ENCODE measurements at regions not wholly inside any gene's neighbourhood (a gene's known extent, or its start where the extent isn't known, plus 50 kb on each side); places are given as distances from the start of the nearest gene placed in this dataset.
"Not testable (repeated sequence)": the region's sequence is repeated elsewhere in the genome, so short reads cannot be mapped to it uniquely, and the experiment has no call there.

DNA sequence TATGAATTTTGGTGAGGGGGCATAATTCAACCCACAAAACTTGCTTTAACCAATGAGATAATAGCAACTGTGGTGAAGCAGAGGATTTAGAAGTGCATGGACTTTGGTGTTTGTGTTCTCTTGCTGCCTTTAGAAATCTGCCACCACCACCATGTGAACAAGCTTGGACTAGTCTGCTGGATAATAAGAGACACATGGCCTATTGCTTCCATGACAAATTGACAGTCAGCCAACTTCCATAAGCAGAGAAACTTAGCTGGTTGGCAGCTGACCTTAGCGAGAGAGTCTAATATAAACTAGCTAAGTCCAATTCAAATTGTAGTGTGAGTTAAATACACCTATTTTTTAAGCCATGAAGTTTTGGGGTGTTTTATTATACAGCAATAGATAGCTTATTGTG lies 482.1 kb upstream of the ANO5 start:
- no peak overlapping the region for H3K4me3 ChIP-seq (ENCODE audit: low read depth, low read length)
- TF ChIP-seq, protein P1, sequence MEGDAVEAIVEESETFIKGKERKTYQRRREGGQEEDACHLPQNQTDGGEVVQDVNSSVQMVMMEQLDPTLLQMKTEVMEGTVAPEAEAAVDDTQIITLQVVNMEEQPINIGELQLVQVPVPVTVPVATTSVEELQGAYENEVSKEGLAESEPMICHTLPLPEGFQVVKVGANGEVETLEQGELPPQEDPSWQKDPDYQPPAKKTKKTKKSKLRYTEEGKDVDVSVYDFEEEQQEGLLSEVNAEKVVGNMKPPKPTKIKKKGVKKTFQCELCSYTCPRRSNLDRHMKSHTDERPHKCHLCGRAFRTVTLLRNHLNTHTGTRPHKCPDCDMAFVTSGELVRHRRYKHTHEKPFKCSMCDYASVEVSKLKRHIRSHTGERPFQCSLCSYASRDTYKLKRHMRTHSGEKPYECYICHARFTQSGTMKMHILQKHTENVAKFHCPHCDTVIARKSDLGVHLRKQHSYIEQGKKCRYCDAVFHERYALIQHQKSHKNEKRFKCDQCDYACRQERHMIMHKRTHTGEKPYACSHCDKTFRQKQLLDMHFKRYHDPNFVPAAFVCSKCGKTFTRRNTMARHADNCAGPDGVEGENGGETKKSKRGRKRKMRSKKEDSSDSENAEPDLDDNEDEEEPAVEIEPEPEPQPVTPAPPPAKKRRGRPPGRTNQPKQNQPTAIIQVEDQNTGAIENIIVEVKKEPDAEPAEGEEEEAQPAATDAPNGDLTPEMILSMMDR (IDR thresholded peaks at IDR 0.05; ENCODE audit: low read depth, low read length, missing control alignments), result no peak
- DNase-seq (ENCODE audit: low read depth), result no peak

DNA sequence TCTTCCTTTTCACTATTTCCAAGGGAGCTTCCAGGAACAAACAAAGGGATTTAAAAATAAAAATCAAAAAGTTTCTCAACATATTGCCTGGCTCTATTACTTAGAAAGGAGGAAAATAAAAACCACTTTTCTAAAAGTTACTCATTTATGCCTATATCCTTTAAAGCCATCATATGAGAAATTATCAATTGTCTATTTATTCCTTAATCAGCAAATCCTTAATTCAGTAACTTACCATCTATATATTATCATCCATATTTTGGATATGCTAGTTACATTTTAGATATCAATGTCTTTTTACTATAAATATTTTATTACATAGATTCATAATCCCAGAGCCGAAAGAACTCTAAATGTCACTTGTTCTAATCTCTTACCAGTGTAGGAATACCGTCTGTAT lies 481.5 kb upstream of the ANO5 start:
- TF ChIP-seq, protein P1 (IDR thresholded peaks at IDR 0.05; ENCODE audit: low read depth, low read length, missing control alignments), result no peak
- no peak for DNase-seq (ENCODE audit: low read depth)
- no peak overlapping the region for H3K4me3 ChIP-seq (ENCODE audit: low read depth, low read length)

DNA sequence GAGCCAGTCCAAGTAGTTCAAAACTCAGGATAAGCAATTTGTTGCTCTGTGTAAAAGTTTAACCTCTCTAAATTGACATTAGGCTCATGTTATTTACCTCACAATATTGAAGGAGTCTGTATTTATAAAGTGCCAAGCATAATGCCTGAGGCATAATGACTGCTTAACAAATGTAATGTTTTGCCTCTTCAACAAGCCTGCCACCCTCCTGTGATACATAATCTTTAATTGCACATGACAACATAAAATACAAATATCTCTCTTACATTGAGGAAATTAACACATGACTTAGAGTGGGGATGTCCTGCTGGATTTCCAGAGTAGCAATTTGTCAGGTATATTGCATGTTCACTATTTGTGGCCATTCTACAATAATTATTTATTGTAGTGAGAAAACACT lies 469.2 kb upstream of the ANO5 start:
- TF ChIP-seq, protein P1 (IDR thresholded peaks at IDR 0.05; ENCODE audit: low read depth, low read length, missing control alignments), result no peak
- DNase-seq (ENCODE audit: low read depth), result no peak
- no peak overlapping the region for H3K4me3 ChIP-seq (ENCODE audit: low read depth, low read length)

DNA sequence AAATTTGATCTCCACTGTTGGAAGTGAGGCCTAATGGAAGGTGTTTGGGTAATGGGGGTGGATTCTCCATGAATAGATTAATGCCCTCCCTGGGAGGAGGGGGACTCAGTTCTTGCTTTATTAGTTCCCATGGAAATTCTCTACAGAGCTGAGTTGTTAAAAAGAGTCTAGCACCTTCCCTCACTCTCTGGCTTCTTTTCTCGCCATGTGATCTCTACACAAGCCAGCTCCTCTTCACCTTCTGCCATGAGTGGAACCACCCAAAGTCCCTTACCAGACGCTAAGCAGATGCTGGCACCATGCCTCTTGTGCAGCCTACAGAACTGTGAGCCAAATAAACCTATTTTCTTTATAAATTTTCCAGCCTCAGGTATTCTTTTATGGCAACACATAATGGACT lies 465.8 kb upstream of the ANO5 start:
- no peak overlapping the region for H3K4me3 ChIP-seq (ENCODE audit: low read depth, low read length)
- TF ChIP-seq, protein P1 (IDR thresholded peaks at IDR 0.05; ENCODE audit: low read depth, low read length, missing control alignments), result no peak
- no peak for DNase-seq (ENCODE audit: low read depth)

DNA sequence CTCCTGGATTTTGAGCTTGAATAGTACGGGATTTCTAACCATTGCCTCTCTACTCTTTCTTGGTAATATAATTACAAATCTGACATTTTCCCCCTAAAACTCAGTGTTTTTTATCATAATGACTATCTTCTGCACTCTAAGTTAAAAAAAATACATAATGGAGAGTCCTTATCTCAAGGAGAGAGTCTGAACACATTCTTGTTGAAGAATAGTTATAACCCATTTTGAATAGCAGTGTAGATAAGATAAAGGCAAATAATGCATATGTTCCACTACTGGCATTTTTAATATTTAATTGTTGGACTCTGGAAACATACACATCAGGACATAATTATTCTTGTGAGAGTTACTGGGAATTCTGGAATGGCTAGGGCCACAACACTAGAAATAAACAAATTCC lies 456.5 kb upstream of the ANO5 start:
- no peak for DNase-seq (ENCODE audit: low read depth)
- no peak overlapping the region for H3K4me3 ChIP-seq (ENCODE audit: low read depth, low read length)
- TF ChIP-seq, protein P1 (IDR thresholded peaks at IDR 0.05; ENCODE audit: low read depth, low read length, missing control alignments), result no peak

DNA sequence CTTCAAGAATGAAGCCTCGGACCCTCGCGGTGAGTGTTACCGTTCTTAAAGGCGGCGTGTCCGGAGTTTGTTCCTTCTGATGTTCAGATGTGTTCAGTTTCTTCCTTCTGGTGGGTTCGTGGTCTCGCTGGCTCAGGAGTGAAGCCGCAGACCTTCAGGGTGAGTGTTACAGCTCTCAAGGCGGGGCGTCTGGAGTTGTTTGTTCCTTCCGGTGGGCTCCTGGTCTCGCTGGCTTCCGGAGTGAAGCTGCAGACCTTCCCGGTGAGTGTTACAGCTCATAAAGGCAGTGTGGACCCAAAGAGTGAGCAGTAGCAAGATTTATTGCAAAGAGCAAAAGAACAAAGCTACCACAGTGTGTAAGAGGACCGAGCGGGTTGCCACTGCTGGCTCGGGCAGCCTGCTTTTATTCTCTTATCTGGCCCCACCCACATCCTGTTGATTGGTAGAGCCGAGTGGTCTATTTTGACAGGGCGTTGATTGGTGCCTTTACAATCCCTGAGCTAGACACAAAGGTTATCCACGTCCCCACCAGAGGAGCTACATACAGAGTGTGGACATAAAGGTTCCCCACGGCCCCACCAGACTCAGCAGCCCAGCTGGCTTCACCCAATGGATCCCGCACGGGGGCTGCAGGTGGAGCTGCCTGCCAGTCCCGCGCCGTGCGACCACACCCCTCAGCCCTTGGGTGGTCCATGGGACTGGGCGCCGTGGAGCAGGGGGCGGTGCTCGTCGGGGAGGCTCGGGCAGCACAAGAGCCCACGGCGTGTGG lies 440.2 kb upstream of the ANO5 start:
- not testable (repeated sequence) for DNase-seq (ENCODE audit: low read depth); H3K4me3 ChIP-seq (ENCODE audit: low read depth, low read length)

DNA sequence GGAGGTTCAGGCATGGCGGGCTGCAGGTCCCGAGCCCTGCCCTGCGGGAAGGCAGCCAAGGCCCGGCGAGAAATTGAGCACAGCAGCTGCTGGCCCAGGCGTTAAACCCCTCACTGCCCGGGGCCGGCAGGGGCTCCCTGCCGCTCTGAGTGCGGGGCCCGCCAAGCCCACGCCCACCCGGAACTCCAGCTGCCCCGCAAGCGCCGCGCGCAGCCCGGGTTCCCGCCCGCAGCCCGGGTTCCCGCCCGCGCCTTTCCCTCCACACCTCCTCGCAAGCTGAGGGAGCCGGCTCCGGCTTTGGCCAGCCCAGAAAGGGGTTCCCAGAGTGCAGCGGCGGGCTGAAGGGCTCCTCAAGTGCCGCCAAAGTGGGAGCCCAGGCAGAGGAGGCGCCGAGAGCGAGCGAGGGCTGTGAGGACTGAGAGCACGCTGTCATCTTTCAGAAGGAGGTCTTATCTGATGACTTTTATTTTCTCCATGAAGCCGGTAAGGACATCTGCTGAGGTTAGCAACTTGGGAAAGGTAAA lies 439.6 kb upstream of the ANO5 start:
- H3K4me3 ChIP-seq (ENCODE audit: low read depth, low read length); DNase-seq (ENCODE audit: low read depth): not testable (repeated sequence)

DNA sequence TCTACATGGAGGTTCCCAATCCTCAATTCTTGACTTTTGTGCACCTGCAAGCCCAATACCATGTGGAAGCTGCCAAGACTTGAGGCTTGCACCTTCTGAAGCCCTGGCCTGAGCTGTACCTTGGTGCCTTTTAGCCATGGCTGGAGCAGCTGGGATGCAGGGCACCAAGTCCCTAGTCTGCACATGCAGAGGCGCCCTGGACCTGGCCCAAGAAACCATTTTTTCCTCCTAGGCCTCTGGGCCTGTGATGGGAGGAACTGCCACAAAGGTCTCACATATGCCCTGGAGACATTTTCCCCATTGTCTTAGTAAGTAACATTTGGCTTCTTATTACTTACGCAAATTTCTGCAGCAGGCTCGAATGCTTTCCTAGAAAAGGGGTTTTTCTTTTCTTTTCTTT lies 431.9 kb upstream of the ANO5 start:
- DNase-seq (ENCODE audit: low read depth), result no peak
- TF ChIP-seq, protein P1 (IDR thresholded peaks at IDR 0.05; ENCODE audit: low read depth, low read length, missing control alignments), result no peak

More for the DNA sequence above, 431.9 kb upstream of the ANO5 start:
- no peak overlapping the region for H3K4me3 ChIP-seq (ENCODE audit: low read depth, low read length)

All from GM12864 (cell line).